ENCODE measurements at regions not wholly inside any gene's neighbourhood (a gene's known extent, or its start where the extent isn't known, plus 50 kb on each side); places are given as distances from the start of the nearest gene placed in this dataset.
A peak's percentile ranks its signal among the peaks of the same experiment; 100 is the strongest.

GRCh38 chr6:79378957-79379356 lies 144.5 kb upstream of the HMGN3 start:
- TF ChIP-seq CTCF (conservative IDR thresholded peaks at IDR 0.05; ENCODE audit: low read depth, low read length) = no peak
- no peak for DNase-seq (ENCODE audit: low read depth)

GRCh38 chr6:79377888-79378348 lies 143.4 kb upstream of the HMGN3 start:
- H3K4me3 ChIP-seq (ENCODE audit: low read length) = no peak overlapping the region
- DNase-seq (ENCODE audit: low read depth) = no peak
- TF ChIP-seq CTCF (conservative IDR thresholded peaks at IDR 0.05; ENCODE audit: low read depth, low read length) = no peak

More at GRCh38 chr6:79378957-79379356, 144.5 kb upstream of the HMGN3 start:
- no peak overlapping the region for H3K4me3 ChIP-seq (ENCODE audit: low read length)

GRCh38 chr6:79377047-79377446 lies 142.6 kb upstream of the HMGN3 start:
- DNase-seq (ENCODE audit: low read depth) = no peak
- no peak for TF ChIP-seq CTCF (conservative IDR thresholded peaks at IDR 0.05; ENCODE audit: low read depth, low read length)
- H3K4me3 ChIP-seq (ENCODE audit: low read length) = no peak overlapping the region

- no peak overlapping the region for H3K4me3 ChIP-seq (ENCODE audit: low read length)
- no peak for DNase-seq (ENCODE audit: low read depth)
- no peak for TF ChIP-seq CTCF (conservative IDR thresholded peaks at IDR 0.05; ENCODE audit: low read depth, low read length)
Measured at GRCh38 chr6:79375635-79376337, 141.3 kb upstream of the HMGN3 start.

GRCh38 chr6:79374308-79374707 lies 139.8 kb upstream of the HMGN3 start:
- DNase-seq (ENCODE audit: low read depth) = no peak
- TF ChIP-seq CTCF (conservative IDR thresholded peaks at IDR 0.05; ENCODE audit: low read depth, low read length) = no peak
- H3K4me3 ChIP-seq (ENCODE audit: low read length) = no peak overlapping the region

- no peak for TF ChIP-seq CTCF (conservative IDR thresholded peaks at IDR 0.05; ENCODE audit: low read depth, low read length)
- DNase-seq (ENCODE audit: low read depth) = peak; percentile 35
- no peak overlapping the region for H3K4me3 ChIP-seq (ENCODE audit: low read length)
Measured at GRCh38 chr6:79373880-79374279, 139.4 kb upstream of the HMGN3 start.

GRCh38 chr6:79373246-79373645 lies 138.8 kb upstream of the HMGN3 start:
- TF ChIP-seq CTCF (conservative IDR thresholded peaks at IDR 0.05; ENCODE audit: low read depth, low read length) = no peak
- no peak overlapping the region for H3K4me3 ChIP-seq (ENCODE audit: low read length)
- no peak for DNase-seq (ENCODE audit: low read depth)

Data from retinal pigment epithelial cell (primary cell).